Activated CD4-positive, alpha-beta T cell treated with anti-CD3 and anti-CD28 coated beads, Interleukin-2, amount 50 U/mL, for 24 hours (primary cell): ENCODE measurements at regions not wholly inside any gene's neighbourhood (a gene's known extent, or its start where the extent isn't known, plus 50 kb on each side); places are given as distances from the start of the nearest gene placed in this dataset.

Experiments used
- DNase-seq, 2 donors: peaks; one replicate each; pipeline ENCODE4 v3.0.0-alpha.2; 2020; ENCODE audit warnings: low read depth in 1 of 2, low spot score in 1 of 2

GRCh38 chr5:145221416-145221815 lies 613.7 kb downstream of the PRELID2 start:
- DNase-seq: no peak

DNA sequence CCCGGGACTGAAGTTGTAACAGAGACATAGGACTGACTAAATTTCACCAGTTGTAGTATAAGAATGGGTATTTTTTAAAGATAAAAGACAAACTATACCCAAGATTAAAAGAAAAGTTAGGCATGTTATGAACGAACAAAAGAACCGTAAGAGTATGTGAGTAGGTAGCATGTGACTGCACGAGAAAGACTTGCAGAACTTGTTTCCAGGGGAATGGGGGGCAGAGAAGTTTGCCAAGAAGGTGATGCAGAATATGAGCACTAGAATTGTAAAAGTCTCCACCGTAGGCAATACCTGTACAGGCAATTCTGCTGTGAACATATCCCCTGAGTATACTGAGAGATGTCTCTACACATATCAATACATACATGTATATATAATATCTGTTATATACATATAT lies 614.7 kb downstream of the PRELID2 start:
- DNase-seq: no peak

DNA sequence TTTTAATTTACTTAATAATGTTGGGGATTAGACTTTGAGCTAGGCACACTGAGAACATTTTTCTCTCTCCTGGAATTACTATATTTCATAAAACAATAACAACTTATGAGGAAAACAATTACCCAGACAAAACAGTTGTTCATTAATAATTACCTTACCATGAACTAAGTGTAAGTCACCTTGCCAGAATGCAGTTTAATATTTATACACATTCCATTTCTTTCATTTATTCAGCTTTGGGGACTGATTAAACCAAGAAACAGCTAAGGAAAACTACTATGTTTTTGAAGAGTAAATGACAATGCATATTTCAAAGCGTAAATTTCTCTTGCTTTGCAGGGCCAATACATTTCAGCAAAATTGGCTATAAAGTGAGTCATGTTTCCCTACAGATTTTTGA lies 616.2 kb downstream of the PRELID2 start:
- DNase-seq: no peak

DNA sequence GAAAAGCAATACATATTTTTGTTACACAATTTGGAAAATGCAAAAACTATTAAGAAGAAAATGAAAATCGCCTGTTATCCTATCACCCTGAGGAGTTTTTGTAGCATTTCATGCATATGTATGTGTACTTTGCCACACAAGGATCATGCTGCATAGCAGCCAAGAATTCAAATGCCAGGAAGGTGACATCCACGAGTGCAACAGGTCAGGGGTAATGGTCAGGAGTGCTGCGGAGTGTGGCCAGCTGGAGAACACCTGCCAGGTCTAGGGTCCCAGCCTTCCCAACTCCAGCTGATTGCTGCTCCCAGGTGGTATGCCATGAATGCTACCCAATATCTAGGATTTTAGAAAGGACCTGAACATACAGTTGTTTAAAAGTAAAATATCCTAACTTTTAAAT lies 617.1 kb downstream of the PRELID2 start:
- DNase-seq: no peak

GRCh38 chr5:145210020-145210419 lies 625.1 kb downstream of the PRELID2 start:
- no peak for DNase-seq

DNA sequence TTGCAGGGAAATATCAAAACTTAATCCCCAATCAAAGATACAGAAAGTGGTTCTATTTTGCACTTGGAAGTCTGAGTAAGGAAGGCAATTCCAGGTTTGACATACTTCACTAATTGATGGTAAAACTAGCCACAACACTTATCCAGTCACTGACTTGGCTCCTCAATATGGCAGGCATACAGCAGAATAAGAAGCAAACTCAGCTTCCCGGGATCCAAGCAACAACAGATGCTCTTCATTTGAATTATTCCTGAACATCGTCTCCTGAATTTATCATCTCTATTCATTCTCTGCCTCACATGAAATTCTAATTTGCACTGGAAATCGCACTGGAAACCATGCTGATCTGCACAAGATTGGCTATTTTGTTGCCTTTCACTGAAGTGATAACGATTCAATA lies 629.6 kb downstream of the PRELID2 start:
- DNase-seq: no peak

DNA sequence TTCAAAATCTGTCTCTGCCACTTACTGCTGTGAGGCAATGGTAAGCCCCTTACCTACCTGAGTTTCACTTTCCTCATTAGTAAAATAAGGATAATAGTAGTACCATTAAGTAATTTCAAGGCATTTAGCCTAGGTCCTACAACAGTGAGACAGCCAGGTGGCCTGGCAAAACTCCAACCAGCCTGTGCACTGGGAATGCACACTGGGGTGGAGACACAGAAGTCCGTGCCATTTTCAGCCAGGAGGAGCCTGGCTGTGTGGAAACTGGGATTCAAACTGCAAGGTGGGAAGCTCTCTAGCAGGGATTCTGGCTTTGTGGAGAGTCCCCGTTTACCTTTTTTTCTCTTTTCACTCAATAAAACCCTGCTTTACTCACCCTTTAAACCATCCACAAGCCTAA lies 630.4 kb downstream of the PRELID2 start:
- no peak for DNase-seq

DNA sequence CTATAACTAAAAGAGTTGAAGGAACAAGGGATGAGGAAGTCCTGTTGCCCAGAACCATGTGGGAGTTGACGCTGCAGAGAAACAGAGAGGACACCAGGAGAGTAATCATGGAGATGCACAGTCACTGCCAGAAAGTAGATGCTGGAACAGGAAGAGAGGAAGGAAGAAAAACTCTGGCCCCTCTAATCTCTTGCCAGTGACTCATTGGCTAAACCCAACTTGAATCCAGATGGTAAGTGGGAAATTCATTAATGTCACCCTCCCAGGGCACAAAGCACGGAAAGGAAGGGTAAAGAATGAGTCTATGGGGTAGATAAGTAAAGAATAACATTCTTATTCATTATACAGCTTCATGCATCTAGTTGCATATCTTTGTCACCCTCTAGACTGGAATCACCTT lies 631.9 kb downstream of the PRELID2 start:
- DNase-seq: no peak

GRCh38 chr5:145198525-145199260 lies 636.4 kb downstream of the PRELID2 start:
- no peak for DNase-seq

DNA sequence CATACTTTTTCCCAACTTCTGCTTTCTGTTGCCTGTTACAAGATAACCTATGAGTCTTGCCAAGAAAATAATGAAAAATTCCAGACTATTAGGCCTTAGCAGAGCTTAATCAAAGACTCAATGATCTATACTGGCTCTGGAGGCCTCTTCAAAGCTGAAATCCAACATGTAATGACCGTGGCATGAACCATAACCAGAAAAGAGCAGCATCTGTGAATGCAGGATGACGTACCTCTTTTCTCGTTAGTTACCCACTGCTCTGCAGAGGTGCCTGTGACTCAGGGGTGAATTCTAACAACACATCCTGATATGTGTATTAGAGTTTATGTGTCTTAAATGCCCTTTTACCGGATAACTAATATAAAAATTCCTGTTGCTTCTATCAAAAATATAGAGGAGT lies 645.4 kb downstream of the PRELID2 start:
- DNase-seq: no peak

- DNase-seq: no peak
Observed at GRCh38 chr5:145180371-145180770, 654.8 kb downstream of the PRELID2 start.

GRCh38 chr5:145178641-145179523 lies 656.3 kb downstream of the PRELID2 start:
- no peak for DNase-seq

GRCh38 chr5:145176041-145176440 lies 659.1 kb downstream of the PRELID2 start:
- DNase-seq: no peak

DNA sequence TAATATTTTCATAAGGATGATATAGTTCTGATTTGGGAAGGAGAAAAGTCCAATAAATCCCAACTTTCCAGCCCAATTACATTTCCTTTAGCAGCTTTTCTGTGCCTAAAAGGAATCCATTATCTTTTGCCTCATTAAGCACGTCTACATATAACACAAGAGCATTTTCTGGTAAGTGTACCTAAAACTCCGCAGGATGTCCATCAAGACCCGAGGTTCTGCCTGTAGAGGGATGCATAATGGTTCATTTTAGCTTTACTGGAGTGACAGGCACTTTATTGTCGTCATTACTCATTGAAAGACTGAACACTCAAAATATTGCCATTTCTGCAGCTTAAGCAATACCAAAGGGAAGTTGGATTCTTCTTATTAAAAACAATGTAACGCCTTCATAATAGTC lies 669.0 kb downstream of the PRELID2 start:
- DNase-seq: no peak

GRCh38 chr5:145163876-145164275 lies 671.3 kb downstream of the PRELID2 start:
- DNase-seq: no peak

DNA sequence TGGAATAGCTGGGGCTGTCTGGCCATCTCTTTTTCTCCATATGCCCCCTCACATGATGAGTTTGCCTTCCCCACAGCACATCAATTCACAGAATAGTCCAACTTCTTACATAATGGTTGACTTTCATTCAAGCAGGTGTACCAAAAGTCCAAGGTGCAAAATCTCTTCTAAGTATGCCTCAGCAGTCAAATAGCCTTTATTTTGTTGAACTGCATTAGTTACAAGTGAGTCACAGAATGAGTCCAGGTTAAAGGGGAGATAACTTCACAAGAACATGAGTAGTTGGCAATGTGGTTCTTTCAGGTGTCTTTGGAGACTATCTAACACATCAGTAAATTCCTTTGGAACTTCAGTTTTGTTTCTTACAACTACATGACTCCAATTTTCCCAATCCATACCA lies 672.5 kb downstream of the PRELID2 start:
- DNase-seq: no peak

DNA sequence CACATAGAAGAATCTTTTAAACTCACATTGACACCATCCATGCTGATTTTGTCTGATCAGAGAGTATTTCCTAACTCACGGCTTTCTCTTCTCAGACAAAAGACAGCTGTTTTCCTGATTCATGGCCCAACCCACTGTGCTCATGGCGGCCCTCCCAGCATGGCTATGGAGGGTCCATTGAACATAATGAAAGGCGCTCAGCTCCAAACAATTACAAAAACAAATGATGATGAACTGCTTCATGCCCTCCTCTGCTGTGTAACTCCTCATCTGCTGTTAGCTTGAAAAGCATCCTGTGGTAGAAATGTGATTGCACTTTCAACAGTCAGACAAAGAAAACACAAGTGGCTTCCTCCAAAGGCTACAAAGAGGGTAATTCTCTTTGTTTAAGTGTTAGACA lies 673.8 kb downstream of the PRELID2 start:
- DNase-seq: no peak

DNA sequence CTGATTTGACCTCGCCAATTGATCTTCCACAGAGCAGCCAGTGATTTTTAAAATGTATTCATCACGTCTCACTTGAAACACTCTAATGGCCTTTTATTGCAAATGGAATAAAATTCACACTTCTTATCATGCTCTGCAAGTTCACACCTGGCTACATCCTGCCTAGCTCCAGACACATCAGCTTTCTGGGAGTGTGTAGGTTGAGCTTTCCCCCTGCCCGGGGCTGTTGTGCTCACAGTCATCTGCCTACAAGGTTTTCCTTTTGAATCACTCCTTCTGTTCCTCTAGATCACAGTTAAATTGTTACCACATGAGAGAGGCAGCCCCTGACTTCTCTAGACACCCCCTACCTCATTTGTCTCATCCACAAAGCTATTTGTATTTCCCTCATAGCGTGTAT lies 674.5 kb downstream of the PRELID2 start:
- DNase-seq: no peak

GRCh38 chr5:145158730-145159129 lies 676.4 kb downstream of the PRELID2 start:
- no peak for DNase-seq

DNA sequence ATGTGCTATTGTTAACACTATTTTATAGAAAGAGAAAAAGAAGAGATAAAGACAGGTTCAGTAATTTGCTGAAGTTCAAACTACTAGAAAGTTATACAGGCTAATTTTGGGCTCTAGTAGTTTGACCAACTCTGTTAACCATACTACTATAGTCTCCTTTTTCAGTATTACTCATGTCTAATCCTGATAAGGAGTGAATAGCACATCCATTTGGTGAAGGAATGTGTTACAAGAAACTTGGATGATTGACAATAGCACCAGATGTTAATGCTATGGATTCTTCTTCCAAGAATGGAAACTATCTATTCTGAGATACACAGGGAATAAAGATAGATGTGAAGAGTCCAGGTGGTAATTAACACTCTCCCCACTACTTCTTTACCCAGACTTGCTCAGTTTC lies 677.3 kb downstream of the PRELID2 start:
- no peak for DNase-seq

GRCh38 chr5:145141534-145141933 lies 693.6 kb downstream of the PRELID2 start:
- no peak for DNase-seq

DNA sequence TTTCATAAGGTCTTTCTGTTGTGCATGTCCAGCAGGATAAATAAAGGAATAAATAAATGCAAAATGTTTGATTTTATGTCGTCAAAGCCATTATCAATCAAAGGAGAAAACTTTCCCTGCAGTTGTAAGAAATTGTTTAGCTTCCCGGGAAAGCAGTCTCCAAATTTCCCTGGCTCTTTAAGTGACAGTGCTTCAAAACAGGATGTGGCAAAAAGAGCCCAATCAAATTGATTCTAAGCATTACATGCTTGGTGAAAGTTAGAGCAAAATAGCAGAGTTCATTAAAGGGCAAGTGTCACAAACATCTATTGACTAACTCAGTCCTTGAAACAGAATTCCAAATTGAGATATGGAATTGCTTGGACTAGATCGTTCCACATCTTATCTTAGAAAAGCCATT lies 704.1 kb downstream of the PRELID2 start:
- DNase-seq: no peak

DNA sequence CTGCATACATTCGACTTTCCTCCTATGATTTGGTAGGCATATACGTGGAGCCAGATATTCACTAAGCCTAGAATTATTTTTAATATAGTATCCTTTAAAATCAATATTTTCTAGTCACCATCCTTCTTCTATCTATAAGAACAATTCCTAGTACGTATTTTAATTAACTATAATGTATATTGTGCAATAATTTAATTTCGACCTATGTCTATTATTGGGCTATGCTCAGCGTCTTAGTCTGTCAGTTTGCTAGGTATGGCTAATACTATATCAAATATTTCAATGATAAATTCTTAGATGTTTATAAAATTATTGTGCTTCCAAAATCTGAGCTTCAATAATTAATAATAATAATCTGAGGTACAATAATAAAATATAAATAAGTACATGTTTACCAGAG lies 705.3 kb downstream of the PRELID2 start:
- DNase-seq: no peak
